Iris pigment epithelial cell (primary cell): ENCODE measurements at regions not wholly inside any gene's neighbourhood (a gene's known extent, or its start where the extent isn't known, plus 50 kb on each side); places are given as distances from the start of the nearest gene placed in this dataset.
"Not testable (repeated sequence)": the region's sequence is repeated elsewhere in the genome, so short reads cannot be mapped to it uniquely, and the experiment has no call there.

Experiments used
- DNase-seq: peaks from one replicate; pipeline ENCODE4 v3.0.0-alpha.2; 2011; ENCODE audit warnings: low read depth

DNA sequence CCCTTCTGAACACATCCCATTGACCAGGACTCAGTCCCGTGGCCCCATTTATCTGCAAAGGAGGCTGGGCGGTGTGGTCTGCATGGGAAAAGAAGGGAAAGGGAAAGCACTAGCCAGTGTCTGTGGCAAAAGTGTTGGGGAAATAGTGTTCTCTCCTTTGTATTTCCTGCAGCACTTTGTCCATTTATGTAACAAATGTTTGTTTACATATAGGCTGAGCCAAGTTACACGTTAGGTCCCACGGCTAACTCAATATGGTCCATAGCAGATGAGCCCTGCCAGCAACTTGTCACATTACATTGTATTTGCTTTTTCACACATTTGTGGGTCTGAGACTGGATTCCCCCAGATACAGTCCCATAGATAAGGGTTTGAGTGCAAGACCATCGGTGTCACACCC, 260.5 kb downstream of the MSX2 start:
- no peak for DNase-seq

DNA sequence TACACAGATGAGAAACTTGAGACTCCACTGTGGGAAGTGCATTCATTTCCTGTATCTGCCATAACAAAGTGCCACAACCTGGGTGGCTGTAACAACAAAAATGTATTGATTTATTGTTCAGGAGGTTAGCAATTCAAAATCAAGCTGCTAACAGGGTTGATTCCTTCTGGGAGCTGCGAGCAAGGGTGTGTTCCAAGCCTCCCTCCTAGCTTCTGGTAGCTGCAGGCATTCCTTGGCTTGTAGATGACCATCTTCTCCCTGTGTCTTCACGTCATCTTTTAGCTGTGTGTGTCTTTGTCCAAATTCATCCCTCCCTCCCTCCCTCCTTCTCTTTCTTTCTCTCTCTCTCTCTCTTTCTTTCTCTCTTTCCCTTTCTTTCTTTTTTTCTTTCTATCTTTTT, 258.1 kb downstream of the MSX2 start:
- no peak for DNase-seq

DNA sequence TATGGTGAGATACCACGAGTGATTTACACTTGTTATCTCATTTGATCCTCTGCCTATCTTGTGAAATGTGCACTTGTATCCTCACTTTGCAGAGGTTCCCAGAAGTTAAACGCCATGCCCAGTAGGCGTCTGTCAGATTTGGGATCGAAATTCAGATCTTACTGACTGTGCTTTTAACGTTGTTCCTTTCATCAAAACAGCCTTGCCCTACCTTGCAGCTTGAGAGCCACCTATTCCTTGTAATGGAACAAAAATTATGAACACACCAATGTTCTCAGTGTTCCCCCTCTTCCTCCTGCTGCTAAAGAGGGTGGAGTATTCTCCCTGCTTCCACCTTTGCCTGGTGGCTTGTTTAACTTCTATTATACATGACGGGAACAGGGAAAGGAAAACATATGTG, 257.0 kb downstream of the MSX2 start:
- DNase-seq = no peak

DNA sequence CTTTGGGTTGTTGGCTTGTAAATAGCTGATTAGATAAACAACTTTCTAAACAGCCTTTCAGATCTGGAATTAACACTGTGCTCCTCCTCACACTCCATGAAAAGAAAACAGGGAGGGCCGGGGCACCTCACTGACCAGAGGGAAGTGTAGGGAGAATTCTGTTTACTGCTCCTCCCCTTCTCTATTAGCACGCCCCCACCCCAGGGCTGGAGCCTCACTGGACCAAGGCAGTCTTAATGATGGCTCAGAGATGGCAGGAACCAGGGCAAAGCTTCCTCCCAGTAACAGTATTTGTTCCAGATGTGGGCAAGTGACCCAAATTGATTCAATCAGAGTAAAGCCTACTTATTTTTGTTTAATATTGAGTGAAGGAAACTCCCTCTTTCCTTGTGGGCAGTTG, 256.6 kb downstream of the MSX2 start:
- no peak for DNase-seq

DNA sequence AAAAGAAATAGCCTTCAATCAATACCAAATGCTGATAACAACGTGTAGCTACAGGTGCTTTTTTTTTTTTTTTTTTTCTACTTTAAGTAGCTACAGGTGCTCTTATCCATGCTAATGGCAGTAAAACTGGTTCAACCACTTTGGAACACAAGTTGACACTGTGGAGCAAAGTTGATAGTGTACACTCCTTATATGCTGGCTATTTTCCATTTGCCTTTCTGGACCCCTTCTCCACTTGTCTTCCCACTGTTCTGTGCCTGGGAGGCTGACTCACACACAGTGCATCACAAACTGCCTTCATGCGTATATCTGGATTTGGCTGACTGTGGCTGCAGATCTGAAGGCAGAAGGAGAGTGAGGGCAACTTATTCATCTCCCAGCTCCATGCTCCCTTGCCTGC, 247.9 kb downstream of the MSX2 start:
- no peak for DNase-seq

DNA sequence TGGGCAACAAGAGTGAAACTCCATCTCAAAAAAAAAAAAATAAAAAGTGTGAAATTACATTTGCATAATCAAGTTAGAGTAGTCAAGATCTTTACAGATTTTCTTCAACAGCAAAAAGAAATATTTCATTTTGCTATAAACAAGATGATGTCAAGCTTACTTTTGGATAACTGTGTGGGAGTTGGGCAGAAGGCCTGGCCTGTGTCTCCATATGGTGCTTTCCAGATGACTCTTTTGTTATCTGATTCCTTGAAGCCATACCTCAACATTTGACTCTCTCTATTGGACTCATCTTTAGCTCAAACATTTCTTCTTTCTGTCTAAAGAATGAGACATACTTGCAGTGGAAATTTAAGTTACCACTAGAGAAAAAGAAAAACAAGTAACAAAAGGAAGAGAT, 246.8 kb downstream of the MSX2 start:
- DNase-seq = no peak

DNA sequence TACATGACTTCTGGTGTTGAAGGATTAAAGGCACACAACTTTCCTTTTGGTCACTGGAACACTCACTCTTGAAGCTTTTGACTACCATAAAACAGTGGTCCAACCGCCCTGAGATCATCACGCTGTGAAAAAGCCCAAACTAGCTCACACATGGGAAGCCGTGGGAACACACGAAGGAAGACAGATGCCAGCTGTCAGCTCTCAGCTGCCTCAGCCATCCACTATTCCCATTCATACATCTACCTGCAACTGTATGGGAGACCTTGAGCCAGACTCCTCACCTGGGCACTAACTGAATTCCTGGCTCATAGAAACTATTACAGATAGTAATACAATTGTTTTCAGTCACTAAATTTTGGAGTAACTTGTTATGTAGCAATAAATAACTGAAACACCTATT, 246.1 kb downstream of the MSX2 start:
- no peak for DNase-seq

DNA sequence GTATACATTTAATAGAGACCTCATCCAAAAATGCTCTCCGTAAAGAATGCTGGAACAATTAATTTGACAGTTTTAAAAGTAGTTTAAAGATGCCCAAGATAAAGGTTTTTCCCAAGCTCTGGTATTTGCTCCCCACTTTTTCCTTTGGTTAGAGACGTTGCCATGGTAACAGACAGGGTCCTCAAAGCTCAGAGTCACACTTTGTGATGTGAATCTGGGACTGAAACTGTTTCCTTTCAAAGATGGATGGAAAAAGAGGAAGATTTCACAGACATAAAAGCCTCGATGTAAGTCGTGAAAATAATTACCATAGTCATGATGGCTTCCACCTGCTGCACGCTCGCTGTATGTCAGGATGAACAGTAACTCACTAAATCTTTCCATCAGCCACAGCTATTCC, 229.5 kb downstream of the MSX2 start:
- no peak for DNase-seq

DNA sequence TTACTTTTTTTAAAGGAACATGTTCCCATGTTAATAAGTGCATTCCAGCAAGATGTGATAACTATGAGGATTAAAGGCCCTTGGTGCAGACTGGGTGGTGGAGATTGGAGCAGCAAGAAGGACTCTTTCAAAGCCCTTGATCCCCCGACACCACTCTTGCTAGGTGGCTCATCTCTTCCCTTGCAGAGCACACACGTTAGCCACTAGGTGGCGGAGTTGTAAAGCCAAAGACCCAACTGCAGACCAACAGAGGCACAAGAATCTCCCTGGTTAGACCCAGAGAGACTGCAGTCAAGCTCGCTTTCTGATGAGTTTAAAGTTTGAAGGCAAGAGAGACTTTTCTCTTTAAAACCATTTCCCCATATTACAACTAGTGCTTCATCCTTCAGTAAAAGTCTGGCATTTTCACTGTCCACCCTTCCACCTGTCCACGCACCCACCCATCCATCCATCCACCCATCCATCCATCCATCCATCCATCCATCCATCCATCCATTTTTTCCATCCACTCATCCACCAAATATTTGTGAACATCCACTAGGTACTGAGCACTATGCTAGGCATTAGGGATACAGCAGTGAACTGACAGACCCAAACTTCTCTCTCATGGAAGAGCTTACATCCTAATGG, 226.9 kb downstream of the MSX2 start:
- peak; percentile 67 for DNase-seq

DNA sequence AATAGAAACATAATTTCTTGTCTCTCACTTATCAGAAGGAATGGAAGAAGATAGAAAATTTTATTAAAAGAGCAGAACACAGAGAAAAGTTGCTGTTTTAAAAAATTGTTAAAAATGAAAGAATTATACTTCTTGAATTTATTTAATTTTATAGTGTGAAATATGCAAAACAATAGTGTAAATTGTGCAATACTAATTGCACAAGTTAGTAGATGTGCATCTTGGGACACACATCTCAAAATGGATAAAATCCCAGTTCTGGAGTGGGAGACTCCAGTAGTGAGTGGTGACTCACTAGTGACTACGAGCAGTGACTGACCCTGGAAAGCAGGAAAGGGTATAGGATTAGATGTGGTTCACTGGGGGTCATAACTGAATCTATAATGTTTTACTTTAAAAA, 223.2 kb downstream of the MSX2 start:
- DNase-seq = no peak

DNA sequence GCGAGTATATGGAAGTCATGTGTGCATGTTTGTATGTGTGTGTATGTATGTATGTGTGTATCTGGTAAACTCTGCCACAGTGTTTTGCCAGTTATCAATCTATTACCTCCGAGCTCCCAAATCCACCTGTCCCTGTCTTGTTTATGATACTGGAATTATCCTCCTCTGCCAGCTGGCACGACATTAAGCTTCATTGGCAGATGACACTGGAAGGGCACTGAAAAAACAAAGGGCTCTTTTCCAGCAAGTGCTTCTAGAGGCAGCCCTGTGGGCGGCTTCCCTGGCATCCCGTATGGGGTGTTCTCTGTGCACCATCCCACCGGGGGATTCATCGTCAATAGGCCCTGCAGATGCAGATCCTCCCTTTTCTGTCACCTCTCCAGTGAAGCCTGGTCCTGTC, 221.5 kb downstream of the MSX2 start:
- DNase-seq = no peak

DNA sequence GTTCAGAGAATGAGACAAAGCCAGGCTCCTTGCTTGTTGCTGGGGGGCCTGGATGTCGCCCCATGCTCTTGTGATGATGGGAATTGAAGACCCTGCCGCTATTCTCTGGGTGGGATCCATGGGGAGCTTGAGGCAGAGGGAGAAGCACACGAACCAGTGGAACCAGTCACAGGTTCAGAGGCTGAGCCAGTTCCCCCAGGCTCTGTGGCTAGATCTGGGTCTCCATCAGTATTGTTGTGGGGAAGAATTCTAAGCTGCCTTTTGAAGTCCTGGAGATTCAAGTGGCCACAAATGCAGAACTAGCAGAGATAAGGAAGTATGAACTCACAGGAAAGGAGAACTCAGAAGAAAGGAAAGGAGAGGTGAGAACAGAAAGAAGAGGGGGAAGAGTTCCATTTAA, 219.4 kb downstream of the MSX2 start:
- no peak for DNase-seq

DNA sequence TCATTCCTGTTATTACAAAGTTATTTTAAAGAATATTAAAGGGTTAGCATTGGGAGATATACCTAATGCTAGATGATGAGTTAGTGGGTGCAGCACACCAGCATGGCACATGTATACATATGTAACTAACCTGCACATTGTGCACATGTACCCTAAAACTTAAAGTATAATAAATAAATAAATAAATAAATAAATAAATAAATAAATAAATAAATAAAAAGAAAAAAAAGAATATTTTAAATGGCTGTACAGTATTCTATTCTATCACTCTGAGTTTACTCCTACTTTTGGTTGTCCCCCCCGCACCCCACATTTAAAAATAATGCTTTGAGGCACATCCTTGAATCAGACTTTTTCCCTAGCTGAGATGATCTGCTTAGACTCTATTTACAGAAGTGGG, 218.6 kb downstream of the MSX2 start:
- not testable (repeated sequence) for DNase-seq

DNA sequence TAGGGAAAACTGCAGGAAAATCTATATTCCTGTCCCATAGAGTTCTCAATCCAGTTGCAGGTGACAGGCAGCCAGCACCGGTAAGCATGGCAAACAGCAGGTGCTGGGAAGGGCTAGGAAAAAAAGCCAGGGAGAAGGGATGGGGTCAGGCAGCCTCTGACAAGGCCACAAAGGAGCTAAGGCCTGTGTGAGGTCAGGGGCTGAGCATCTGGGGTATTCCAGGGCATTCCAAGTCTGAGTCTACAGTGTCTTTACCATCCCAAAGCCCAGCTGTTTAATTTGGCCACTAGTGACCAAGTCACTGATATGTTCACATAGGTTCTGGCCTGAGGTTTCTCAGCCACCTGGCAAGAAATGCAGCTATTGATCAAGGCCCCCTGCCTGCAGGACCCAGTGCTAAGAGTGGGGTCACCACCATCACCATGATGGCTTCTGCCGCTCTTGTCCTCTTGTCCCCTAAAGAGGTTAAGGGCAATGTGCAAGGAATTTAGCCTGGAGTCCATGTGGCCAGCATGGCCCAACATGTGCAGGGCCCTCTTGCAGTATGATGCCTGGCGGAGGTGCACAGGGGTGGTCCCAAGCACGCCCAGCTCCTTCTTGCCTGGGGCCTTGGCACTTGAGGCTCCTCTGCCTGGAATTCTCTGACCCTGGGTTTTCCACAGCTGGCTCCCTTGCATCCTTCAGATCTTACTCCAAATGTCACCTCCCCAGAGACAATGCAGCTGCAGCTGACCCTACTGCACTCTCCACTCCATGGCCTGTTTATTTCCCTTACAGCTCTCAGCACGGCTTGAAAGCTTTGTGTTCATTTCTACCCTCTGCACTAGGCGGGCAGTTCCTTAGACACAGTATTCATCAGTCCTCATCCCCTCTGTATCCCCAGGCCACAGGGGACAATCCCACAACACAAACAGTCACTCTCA, 213.1 kb downstream of the MSX2 start:
- no peak for DNase-seq

DNA sequence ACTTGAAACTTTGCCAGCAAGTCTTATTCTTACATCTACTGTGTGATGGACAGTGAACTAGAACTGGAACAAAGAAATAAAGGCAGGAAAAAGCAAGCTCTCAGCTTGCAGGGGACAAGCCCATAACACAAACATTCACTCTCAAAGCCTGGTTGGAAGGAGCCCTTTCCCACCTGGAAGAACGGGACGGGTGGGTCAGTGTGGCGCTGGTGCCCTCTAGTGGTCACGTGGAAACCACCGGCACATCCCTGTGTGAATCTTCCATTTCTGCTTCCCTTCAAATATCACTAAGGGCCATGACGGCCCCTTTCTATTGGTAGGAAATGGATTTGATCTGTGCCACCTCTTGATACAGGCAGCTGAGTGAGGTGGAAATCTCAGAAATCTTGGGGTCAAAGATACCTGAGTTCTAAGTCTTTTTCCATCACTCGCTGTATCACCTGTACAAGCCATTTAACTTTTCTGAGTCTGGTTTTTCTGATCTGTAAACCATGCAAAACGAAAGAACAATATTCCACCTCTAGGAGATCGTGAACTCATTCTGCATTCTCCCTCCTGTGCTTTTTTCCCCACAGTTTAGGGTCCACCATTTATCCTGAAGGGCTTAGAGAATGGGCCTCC, 211.6 kb downstream of the MSX2 start:
- peak; percentile 21 for DNase-seq

DNA sequence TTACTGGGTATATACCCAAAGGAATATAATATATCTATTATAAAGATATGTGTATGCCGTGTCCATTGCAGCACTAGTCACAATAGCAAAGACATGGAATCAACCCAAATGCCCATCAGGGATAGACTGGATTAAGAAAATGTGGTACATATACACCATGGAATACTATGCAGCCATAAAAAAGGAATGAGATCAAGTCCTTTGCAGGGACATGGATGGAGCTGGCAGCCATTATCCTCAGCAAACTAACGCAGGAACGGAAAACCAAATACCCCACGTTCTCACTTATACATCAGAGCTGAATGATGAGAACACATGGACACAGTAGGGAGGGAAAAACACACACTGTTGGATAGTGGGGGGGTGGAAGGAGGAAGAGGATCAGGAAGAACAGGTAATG, 206.7 kb downstream of the MSX2 start:
- not testable (repeated sequence) for DNase-seq

DNA sequence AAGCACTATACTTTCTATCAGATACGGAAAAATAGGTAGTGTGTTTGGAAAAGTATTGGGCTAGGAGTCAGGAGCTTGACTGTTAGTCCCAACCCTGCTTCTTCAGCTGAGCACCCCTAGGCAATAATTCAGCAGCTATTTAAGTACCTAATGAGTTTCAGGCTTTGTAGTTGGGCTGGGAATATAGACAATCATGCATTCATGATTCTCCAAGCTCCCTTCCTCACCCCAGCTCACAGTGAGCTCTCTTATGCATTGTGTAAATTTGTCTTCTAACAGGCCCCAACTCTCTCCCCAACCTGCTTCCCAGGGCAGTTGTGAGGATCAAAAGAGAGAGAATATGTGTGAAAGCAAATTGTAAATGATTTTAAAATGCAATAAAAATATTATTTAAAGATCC, 201.2 kb downstream of the MSX2 start:
- DNase-seq = no peak

DNA sequence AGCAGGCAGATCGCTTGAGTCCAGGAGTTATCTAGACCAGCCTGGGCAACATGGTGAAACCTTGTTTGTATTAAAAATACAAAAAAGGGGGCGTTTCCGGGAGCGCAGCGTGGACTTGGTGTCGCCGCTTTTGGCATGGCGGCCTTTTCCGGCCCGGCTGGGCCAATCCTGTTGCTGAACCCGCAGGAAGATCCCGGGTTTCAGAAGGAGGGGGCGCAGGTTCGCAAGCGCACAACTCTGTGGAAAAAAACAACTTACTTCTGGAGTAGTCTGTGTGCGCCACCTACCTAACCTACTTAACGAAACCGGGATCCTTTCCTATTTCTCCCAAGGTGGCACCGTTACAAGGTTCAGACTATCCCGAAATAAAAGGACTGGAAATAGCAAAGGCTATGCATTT, 198.6 kb downstream of the MSX2 start:
- DNase-seq = no peak

DNA sequence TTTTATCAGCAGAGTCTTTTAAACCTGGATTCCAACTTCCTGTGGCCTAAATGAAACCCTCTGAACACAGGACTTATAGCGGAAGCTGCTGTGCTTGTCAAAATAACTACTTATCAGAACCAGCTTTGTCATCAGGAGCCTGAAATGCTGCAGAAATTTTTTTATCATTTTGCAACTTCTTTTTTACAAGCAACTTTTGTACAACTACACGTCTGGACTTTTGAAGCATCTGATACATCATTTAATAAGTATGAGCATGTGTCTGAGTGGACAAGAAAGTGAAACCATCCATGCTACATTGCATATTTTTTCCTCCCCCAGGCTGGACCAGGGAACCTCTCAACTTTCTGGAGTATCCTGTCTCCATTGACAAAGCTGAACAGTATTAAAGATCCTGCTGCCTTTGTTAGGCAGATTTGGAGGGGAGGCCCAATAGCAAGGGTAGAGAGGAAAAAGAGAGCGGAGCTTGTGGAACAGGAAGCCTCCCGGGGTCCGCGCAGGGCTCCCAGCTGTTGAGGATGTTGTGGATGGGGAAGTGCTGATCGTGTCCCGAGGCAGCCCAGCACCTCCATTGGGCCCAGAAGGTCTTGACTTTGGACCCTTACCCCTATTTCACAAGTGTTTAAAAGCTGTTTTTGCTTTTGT, 196.6 kb downstream of the MSX2 start:
- DNase-seq = no peak

DNA sequence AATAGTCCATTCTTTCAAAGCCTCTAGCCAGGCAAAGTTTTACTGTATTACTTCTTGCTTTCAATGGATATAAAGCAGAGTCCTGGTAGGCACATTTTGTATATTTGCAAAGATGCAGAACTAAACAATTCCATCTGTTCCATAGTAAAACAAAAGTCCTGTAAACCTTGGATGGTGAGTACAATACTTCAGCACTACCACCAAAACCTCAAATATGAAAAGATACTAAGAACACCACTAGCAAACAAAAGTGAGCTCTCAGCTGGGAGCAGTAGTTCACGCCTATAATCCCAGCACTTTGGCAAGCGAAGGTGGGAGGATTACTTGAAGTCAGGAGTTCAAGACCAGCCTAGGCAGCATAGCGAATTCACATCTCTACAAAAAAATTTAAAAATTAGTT, 195.0 kb downstream of the MSX2 start:
- DNase-seq = no peak

DNA sequence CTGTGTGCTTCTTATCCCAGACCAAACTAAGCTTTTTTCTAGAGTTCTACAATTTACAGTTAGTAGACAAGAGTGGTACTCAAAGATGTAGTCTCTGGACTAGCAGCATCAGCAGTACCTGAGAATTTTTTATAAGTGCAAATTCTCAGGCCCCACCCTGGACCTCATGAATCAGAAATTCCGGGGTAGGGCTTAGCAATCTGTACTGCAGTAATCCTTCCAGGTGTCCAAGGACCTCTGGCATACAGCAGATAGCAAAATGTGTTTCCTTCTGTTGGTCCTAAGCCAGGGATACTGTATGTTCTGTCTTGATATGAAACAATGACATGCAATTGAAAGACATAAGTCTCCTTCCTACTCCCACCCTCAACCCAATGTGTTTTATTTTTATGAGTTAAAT, 194.3 kb downstream of the MSX2 start:
- DNase-seq = no peak

DNA sequence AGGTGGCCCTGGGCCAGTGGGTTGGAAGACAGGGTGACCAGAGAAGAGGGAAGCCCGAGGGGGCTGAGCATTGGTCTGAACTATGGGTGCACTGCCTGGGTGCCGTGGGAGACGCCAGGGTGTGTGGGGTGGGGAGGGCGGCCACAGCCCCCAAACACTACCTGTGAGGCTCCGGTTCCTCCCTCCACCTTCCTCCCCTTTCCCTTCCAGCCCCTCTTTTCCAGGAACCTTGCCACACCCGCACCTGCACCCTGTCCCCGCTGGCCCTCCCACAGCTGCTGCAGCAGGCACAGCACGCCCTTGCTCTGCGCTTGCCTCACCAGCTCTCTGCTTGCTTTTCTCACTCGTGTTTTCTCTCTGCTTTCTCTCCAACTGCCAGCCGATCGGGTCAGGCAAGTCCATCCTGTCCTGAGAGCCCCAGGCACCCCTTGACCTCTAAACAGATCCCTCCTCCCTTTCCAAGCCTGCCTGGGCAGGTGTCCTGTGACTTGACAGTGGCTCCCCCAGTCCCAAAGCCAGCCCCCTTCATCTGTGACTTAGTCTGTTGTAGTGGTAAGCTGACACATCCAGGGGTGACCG, 193.7 kb downstream of the MSX2 start:
- DNase-seq = no peak
